ENCODE measurements at regions not wholly inside any gene's neighbourhood (a gene's known extent, or its start where the extent isn't known, plus 50 kb on each side); places are given as distances from the start of the nearest gene placed in this dataset.

- TF ChIP-seq MXI1 (IDR thresholded peaks at IDR 0.05; ENCODE audit: borderline replicate concordance, low read depth, low read length) (no peak), CTCF (conservative IDR thresholded peaks at IDR 0.05; ENCODE audit: low read depth, low read length) (no peak), BHLHE40 (IDR thresholded peaks at IDR 0.05; ENCODE audit: low read depth, low read length) (no peak), POLR2A (IDR thresholded peaks at IDR 0.05; ENCODE audit: low read depth, low read length) (no peak), RAD21 (IDR thresholded peaks at IDR 0.05; ENCODE audit: low read length) (no peak), ELK1 (IDR thresholded peaks at IDR 0.05; ENCODE audit: borderline replicate concordance, low read depth, low read length) (no peak)
Observed at GRCh38 chr3:31438742-31439141, 94.0 kb upstream of the STT3B start.

Measured in IMR-90 (cell line).